ENCODE measurements at regions not wholly inside any gene's neighbourhood (a gene's known extent, or its start where the extent isn't known, plus 50 kb on each side); places are given as distances from the start of the nearest gene placed in this dataset.

GRCh38 chr11:39990421-39990831, 1469.0 kb downstream of the LRRC4C start:
- TF ChIP-seq CTCF (IDR thresholded peaks at IDR 0.05; ENCODE audit: low read depth, low read length): no peak
- TF ChIP-seq POLR2A (IDR thresholded peaks at IDR 0.05; ENCODE audit: extremely low read depth, insufficient read length): no peak
- no peak for TF ChIP-seq MYC (IDR thresholded peaks at IDR 0.05; ENCODE audit: low read depth, low read length)
- TF ChIP-seq, protein P1, sequence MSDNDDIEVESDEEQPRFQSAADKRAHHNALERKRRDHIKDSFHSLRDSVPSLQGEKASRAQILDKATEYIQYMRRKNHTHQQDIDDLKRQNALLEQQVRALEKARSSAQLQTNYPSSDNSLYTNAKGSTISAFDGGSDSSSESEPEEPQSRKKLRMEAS (IDR thresholded peaks at IDR 0.05; ENCODE audit: low read depth, low read length): no peak
- no peak overlapping the region for H3K4me3 ChIP-seq (ENCODE audit: low read depth, low read length)
- no peak for DNase-seq (ENCODE audit: low read depth)

DNA sequence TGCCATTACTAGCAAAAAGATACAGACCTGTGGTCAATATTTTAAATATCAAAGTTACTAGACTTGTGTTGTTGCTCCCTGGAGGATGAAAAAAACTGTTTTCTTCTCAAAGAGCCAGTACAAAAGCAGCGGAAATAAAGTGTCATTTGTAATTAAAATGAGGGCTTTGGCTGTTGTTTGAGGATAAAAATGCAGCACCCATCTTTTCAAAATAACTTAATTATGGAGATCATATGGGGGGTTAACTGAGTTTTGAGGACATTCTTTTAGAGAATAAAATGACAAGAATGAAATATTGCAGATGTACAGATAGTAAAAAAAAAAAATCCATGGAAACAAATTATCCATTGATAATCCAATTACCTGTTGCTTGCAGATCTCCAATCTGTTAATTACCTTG, 1484.4 kb downstream of the LRRC4C start:
- TF ChIP-seq POLR2A (IDR thresholded peaks at IDR 0.05; ENCODE audit: extremely low read depth, insufficient read length) (no peak), CTCF (IDR thresholded peaks at IDR 0.05; ENCODE audit: low read depth, low read length) (no peak), MYC (IDR thresholded peaks at IDR 0.05; ENCODE audit: low read depth, low read length) (no peak)
- TF ChIP-seq, protein P1 (IDR thresholded peaks at IDR 0.05; ENCODE audit: low read depth, low read length): no peak
- no peak for DNase-seq (ENCODE audit: low read depth)
- no peak overlapping the region for H3K4me3 ChIP-seq (ENCODE audit: low read depth, low read length)

GRCh38 chr11:39972461-39972860, 1487.0 kb downstream of the LRRC4C start:
- no peak for DNase-seq (ENCODE audit: low read depth)
- H3K4me3 ChIP-seq (ENCODE audit: low read depth, low read length): no peak overlapping the region
- TF ChIP-seq, protein P1 (IDR thresholded peaks at IDR 0.05; ENCODE audit: low read depth, low read length): no peak
- TF ChIP-seq POLR2A (IDR thresholded peaks at IDR 0.05; ENCODE audit: extremely low read depth, insufficient read length) (no peak), CTCF (IDR thresholded peaks at IDR 0.05; ENCODE audit: low read depth, low read length) (no peak), MYC (IDR thresholded peaks at IDR 0.05; ENCODE audit: low read depth, low read length) (no peak)

- no peak for DNase-seq (ENCODE audit: low read depth)
- H3K4me3 ChIP-seq (ENCODE audit: low read depth, low read length): no peak overlapping the region
- TF ChIP-seq POLR2A (IDR thresholded peaks at IDR 0.05; ENCODE audit: extremely low read depth, insufficient read length) (no peak), MYC (IDR thresholded peaks at IDR 0.05; ENCODE audit: low read depth, low read length) (no peak), CTCF (IDR thresholded peaks at IDR 0.05; ENCODE audit: low read depth, low read length) (no peak)
- TF ChIP-seq, protein P1 (IDR thresholded peaks at IDR 0.05; ENCODE audit: low read depth, low read length): no peak
These were observed 1487.5 kb downstream of the LRRC4C start for GRCh38 chr11:39971938-39972337.

GRCh38 chr11:39968071-39968470, 1491.4 kb downstream of the LRRC4C start:
- DNase-seq (ENCODE audit: low read depth): no peak
- no peak for TF ChIP-seq POLR2A (IDR thresholded peaks at IDR 0.05; ENCODE audit: extremely low read depth, insufficient read length)
- H3K4me3 ChIP-seq (ENCODE audit: low read depth, low read length): no peak overlapping the region

DNA sequence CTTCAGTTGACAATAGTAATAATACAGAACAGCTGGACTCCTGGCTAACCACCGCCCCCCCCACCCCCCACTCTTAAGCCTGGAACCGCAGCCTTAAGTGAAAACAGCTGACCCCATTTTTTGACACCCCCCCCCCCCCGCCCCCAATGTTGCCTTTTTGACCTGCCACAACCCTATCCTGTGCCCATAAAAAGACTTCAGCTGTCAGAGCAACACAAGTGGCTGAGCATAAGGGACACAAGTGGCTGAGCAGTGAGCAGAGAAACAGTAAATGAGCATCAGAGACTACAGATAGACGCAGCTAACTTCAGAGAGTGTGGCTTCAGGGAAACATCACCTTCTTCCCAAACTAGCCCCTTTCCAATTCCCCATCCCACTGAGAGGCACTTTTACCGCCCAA, 1493.8 kb downstream of the LRRC4C start:
- TF ChIP-seq POLR2A (IDR thresholded peaks at IDR 0.05; ENCODE audit: extremely low read depth, insufficient read length): no peak
- TF ChIP-seq MYC (IDR thresholded peaks at IDR 0.05; ENCODE audit: low read depth, low read length): no peak
- TF ChIP-seq, protein P1 (IDR thresholded peaks at IDR 0.05; ENCODE audit: low read depth, low read length): no peak
- no peak for TF ChIP-seq CTCF (IDR thresholded peaks at IDR 0.05; ENCODE audit: low read depth, low read length)
- no peak for DNase-seq (ENCODE audit: low read depth)

More for the DNA sequence above, 1493.8 kb downstream of the LRRC4C start:
- no peak overlapping the region for H3K4me3 ChIP-seq (ENCODE audit: low read depth, low read length)
